PC-3 (cell line): ENCODE measurements at regions not wholly inside any gene's neighbourhood (a gene's known extent, or its start where the extent isn't known, plus 50 kb on each side); places are given as distances from the start of the nearest gene placed in this dataset.
A peak's percentile ranks its signal among the peaks of the same experiment; 100 is the strongest.

Experiments
- ATAC-seq: fragments of 200-7000 bp; cut with Tn5 transposase; 2 replicates; pipeline ENCODE4 v1.9.1; 2020; ENCODE audit warnings: mild to moderate bottlenecking, moderate library complexity
- BruUV-seq: library from RNA; stranded (reverse); fragments of 400-500 nt; replicated peaks from 2 replicates; lab custom pipeline; 2021; lab: Mats Ljungman, UMichigan
- CTCF ChIA-PET: fragments of 300-600 bp; sonication (Branson Sonifier 250); formaldehyde crosslinking; loops from one replicate; lab custom pipeline; 2022; ENCODE audit warnings: antibody characterized with exemption; lab: Charles Lee
- POLR2A ChIA-PET: fragments of 300-600 bp; sonication (Branson Sonifier 250); formaldehyde crosslinking; loops from one replicate; lab custom pipeline; 2022; ENCODE audit warnings: antibody characterized with exemption; ENCODE audit not compliant: unreplicated experiment; lab: Charles Lee
- DNase-seq: peaks from one replicate; pipeline ENCODE4 v3.0.0-alpha.2; 2015
- H2AFZ ChIP-seq: fragments of 300-600 bp; sonication (generic); 2 replicates; pipeline ENCODE4 v1.6.0; 2016; ENCODE audit warnings: antibody characterized with exemption, low read length
- H3F3A ChIP-seq: fragments of 300-600 bp; sonication (generic); one replicate; pipeline ENCODE4 v1.6.0; 2017; ENCODE audit warnings: antibody characterized with exemption, low read length, control low read depth, mild to moderate bottlenecking; ENCODE audit not compliant: unreplicated experiment
- H3K27ac ChIP-seq: fragments of 300-600 bp; sonication (generic); 2 replicates; pipeline ENCODE4 v1.5.1; 2016; ENCODE audit warnings: mild to moderate bottlenecking, low read length
- H3K27me3 ChIP-seq: fragments of 300-600 bp; sonication (generic); 2 replicates; pipeline ENCODE4 v1.6.1; 2016; ENCODE audit warnings: low read length, mixed read lengths
- H3K36me3 ChIP-seq: fragments of 300-600 bp; sonication (generic); 2 replicates; pipeline ENCODE4 v1.6.1; 2016; ENCODE audit warnings: low read depth, mixed run types, low read length, mixed read lengths
- H3K4me1 ChIP-seq: fragments of 300-600 bp; sonication (generic); 2 replicates; pipeline ENCODE4 v1.5.1; 2016; ENCODE audit warnings: low read length; ENCODE audit not compliant: insufficient read depth
- H3K4me2 ChIP-seq: fragments of 300-600 bp; sonication (generic); 2 replicates; pipeline ENCODE4 v1.6.0; 2016; ENCODE audit warnings: low read length
- H3K4me3 ChIP-seq: fragments of 300-600 bp; sonication (generic); 2 replicates; pipeline ENCODE4 v1.5.1; 2016; ENCODE audit warnings: mild to moderate bottlenecking, low read length, mixed read lengths
- H3K79me2 ChIP-seq: fragments of 300-600 bp; sonication (generic); 2 replicates; pipeline ENCODE4 v1.6.1; 2017; ENCODE audit warnings: low read length, mixed read lengths
- H3K9ac ChIP-seq: fragments of 300-600 bp; sonication (generic); 2 replicates; pipeline ENCODE4 v1.6.0; 2016; ENCODE audit warnings: mild to moderate bottlenecking, low read length
- H3K9me2 ChIP-seq: fragments of 300-600 bp; sonication (generic); replicated peaks from 2 replicates; pipeline ENCODE4 v1.6.1; 2016; ENCODE audit warnings: mixed run types, low read length, mixed read lengths
- H3K9me3 ChIP-seq: fragments of 300-600 bp; sonication (generic); 2 replicates; pipeline ENCODE4 v1.6.1; 2016; ENCODE audit warnings: low read length, mixed read lengths
- H4K20me1 ChIP-seq: fragments of 300-600 bp; sonication (generic); 2 replicates; pipeline ENCODE4 v1.6.1; 2016; ENCODE audit warnings: low read length, mixed read lengths
- CTCF ChIP-seq: fragments of 300-600 bp; sonication (generic); conservative IDR thresholded peaks from 2 replicates; pipeline ENCODE4 v1.5.1; 2017; ENCODE audit warnings: antibody characterized with exemption, low read depth, mild to moderate bottlenecking, low read length
- EZH2 ChIP-seq: fragments of 300-600 bp; sonication (generic); IDR thresholded peaks from one replicate; pipeline ENCODE4 v1.6.1; 2017; ENCODE audit warnings: antibody characterized with exemption, mild to moderate bottlenecking, low read length; ENCODE audit not compliant: unreplicated experiment
- EZH2phosphoT487 ChIP-seq: fragments of 300-600 bp; sonication (generic); IDR thresholded peaks from 2 replicates; pipeline ENCODE4 v1.6.1; 2018; ENCODE audit warnings: mild to moderate bottlenecking, antibody characterized with exemption, low read length, borderline replicate concordance
- intact Hi-C: fragments of 100-400 bp; cut with micrococcal nuclease; formaldehyde crosslinking; loops from 2 replicates; pipeline ENCODE4 v1.9.0; 2023

- Histone ChIP-seq H3K4me1 (peaks cover 39% of the 10 kb centered on the region), H3K27me3 (no peaks in the 10 kb centered on the region), H4K20me1 (no peaks in the 10 kb centered on the region), H3K9ac (peak overlapping the region; percentile 9; the same call in 1 of the 2 replicates), H3K9me3 (no peaks in the 10 kb centered on the region), H3K79me2 (no peaks in the 10 kb centered on the region), H2AFZ (peak overlapping the region; percentile 58), H3K4me2 (peak overlapping the region; percentile 61), H3K27ac (peak overlapping the region; percentile 79), H3K4me3 (peak overlapping the region; percentile 28; the same call in 1 of the 2 replicates), H3F3A (peaks cover 2% of the 10 kb centered on the region), H3K36me3 (no peaks in the 10 kb centered on the region), H3K9me2 (no peaks in the 10 kb centered on the region)
- no TSS peak for BruUV-seq
- no peak for ATAC-seq
- POLR2A ChIA-PET = no interaction called here
- CTCF ChIA-PET = no interaction called here
- peak; percentile 55 for DNase-seq
- TF ChIP-seq EZH2phosphoT487 (no peak), CTCF (no peak), EZH2 (no peak)
- intact Hi-C loops = no loop called here
Measured at GRCh38 chr7:137146552-137147337, 196.8 kb downstream of the PTN start.

- no peak for TF ChIP-seq CTCF
- TF ChIP-seq EZH2 = no peak
- TF ChIP-seq EZH2phosphoT487 = no peak
- H3K27ac ChIP-seq = peak overlapping the region; percentile 79
- no peaks in the 10 kb centered on the region for H3K79me2 ChIP-seq
- DNase-seq (peak; percentile 68), ATAC-seq (peak; percentile 56)
- H3K9me3 ChIP-seq = no peaks in the 10 kb centered on the region
- H3K4me1 ChIP-seq = peaks cover 40% of the 10 kb centered on the region
- H3K4me2 ChIP-seq = peak overlapping the region; percentile 61
- H3K4me3 ChIP-seq = peak overlapping the region; percentile 28; the same call in 1 of the 2 replicates
- intact Hi-C loops = no loop called here
- H4K20me1 ChIP-seq = no peaks in the 10 kb centered on the region
- no peaks in the 10 kb centered on the region for H3K36me3 ChIP-seq
- peak overlapping the region; percentile 17; the same call in 1 of the 2 replicates for H3K9ac ChIP-seq
- no peaks in the 10 kb centered on the region for H3K27me3 ChIP-seq
- POLR2A ChIA-PET = no interaction called here
- H3K9me2 ChIP-seq = no peaks in the 10 kb centered on the region
- CTCF ChIA-PET = no interaction called here
- peak overlapping the region; percentile 58 for H2AFZ ChIP-seq
- H3F3A ChIP-seq = peaks cover 9% of the 10 kb centered on the region
- BruUV-seq = no TSS peak
Measured at GRCh38 chr7:137146012-137146455, 197.5 kb downstream of the PTN start.
